ENCODE measurements at regions not wholly inside any gene's neighbourhood (a gene's known extent, or its start where the extent isn't known, plus 50 kb on each side); places are given as distances from the start of the nearest gene placed in this dataset.
"Not testable (repeated sequence)": the region's sequence is repeated elsewhere in the genome, so short reads cannot be mapped to it uniquely, and the experiment has no call there.

DNA sequence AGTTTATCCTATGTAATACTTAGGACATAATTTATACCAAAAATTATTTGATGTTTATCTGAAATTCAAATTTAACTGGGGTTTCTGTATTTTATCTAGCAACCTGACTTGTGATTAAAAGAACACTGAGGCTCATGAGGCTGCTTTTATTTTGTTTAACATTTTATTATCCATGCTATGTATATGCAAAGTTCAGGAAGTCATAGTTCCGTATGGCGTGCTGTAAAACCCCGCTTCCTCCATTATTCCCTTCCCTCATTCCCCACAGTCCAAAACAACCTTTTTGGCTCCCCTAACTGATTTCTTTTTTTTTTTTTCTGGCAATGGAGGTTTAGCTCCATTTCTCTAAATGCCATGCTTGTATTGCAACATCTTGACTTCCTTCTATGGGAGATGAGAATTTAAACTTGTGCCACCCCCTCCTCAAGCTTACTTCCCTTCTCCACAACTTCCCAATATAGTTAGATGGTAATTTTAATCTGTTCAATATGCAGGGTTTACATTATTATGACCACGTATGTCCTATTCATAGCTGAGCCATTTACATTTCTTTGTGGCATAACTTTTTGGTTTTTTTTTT, 138.0 kb upstream of the DNAH14 start:
- DNase-seq (ENCODE audit: low read depth) = no peak

DNA sequence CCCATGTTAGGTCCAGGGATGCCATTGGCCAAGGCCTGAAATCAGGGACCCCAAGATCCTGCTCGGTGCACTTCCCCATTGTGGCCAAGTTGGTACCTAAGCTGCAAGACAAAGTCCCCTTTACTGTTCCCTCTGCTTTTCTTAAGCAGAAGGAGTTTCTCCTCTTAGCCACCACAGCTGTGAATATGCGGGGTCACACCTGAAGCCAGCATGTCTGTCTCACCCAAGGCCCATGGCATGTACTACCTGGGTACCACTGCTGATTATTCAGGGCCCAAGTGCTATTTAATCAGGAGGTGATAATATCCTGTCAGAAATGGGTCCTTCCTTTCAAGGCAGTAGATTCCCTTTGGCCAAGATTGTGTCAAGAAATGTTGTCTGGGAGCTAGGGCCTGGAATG, 133.9 kb upstream of the DNAH14 start:
- DNase-seq (ENCODE audit: low read depth) = no peak

DNA sequence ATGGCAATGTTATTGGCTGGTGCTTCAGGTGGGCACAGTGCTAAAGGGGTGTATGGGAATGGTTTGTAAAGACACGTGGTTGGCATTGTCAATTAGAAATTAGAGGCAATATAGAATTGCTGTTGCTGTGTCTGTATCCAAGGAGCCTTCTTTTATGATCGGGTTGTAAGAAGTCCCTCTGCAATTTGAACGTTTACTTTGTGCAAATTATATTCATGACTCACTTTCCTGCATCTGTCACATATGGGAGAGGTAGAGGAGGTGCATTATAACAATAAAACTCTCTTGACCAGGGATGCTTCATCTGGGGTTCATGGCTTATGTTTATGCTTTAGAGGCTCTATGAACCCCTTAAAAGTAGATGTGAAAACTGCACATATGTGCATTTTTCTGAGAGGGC, 130.4 kb upstream of the DNAH14 start:
- no peak for DNase-seq (ENCODE audit: low read depth)

DNA sequence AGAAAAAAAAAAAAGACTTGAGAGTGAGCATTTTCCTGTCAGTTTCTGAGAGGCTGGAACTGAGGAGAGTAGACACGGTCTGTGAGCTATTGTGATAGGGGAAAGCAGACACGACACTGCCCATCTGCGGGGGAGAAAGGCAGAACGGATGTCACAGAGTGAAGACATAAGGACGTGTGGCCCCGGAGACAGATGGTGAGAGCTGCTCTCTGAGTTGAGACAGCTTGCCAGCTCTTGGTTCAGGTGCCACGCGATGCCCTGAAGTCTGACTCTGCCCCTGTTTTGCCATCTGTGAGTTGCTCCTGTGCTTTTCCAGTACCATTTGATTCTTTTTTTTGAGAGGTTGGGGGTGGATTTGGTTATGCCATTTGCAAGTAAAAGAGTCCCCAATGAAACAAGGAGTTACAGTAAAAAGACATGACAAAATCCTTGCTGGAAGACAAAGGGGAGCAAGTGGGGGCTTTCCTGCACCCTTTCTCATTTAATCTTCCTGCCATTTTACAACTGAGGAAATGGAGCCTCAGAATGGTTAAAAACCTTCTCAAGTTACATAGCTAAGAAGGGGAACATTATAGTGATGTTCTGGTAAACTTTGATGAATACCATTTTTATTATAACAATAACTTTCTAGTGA, 128.9 kb upstream of the DNAH14 start:
- no peak for DNase-seq (ENCODE audit: low read depth)

DNA sequence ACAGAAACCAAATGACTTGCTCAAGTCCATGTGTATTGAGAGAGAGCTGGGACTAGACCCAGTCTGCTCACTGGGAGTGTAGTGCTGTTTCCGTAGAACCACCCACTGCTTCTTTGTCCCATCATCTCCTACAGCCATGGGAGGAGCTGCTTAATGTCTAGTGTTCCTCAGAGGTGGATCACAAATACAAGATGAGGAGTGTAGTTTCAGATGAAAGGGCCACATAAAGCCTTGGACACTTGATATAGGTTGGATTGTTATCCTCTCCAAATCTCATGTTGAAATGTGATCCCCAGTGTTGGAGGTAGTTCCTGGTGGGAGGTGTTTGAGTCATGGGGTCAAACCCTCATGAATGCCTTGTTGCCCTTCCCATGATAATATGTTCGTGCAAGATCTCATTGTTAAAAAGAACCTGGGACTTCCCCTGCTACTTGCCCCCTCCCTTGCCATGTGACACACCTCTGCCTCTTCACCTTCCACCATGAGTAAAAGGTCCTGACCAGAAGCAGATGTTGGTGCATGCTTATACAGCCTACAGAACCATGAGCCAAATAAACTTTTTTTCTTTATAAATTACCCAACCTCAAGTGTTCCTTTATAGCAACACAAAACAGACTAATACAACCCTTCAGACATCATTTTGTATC, 127.5 kb upstream of the DNAH14 start:
- DNase-seq (ENCODE audit: low read depth) = no peak

DNA sequence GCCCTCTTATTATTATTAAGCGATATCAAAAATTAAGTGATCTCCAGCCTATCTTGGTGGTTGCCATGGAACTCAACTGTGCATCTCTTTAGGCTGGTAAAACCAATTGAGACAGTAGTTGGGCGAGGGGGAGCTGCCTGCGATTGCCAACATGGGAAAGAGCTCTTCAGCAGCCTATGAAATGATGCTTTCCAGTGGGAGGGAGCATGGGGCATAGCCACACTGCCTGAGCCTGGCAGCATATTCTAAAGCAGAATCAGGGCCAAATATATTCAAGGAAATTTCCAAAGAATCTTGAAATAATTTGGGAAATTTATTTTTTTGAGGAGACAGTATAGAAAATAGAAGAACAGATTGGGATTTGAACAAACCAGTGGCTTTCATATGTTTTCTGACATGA, 126.9 kb upstream of the DNAH14 start:
- no peak for DNase-seq (ENCODE audit: low read depth)

DNA sequence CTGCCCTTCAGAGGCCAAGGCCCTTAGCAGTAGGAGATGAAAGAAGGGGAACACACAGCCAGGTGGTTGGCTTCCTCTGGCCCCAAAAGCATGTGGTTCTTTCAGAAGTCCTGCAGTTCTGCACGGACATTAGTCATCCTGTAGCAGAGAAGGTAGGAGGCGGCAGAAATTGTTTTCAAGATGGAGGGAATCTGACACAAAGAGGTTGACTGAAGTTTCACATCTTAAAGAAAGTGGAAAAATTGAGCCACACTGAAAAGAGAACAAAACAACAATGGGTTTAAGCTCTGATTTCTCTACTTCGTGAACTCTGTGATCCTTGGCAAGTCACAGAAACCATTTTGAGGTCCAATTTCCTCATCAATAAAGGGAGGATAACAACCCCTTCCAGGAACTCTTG, 125.3 kb upstream of the DNAH14 start:
- DNase-seq (ENCODE audit: low read depth) = no peak

DNA sequence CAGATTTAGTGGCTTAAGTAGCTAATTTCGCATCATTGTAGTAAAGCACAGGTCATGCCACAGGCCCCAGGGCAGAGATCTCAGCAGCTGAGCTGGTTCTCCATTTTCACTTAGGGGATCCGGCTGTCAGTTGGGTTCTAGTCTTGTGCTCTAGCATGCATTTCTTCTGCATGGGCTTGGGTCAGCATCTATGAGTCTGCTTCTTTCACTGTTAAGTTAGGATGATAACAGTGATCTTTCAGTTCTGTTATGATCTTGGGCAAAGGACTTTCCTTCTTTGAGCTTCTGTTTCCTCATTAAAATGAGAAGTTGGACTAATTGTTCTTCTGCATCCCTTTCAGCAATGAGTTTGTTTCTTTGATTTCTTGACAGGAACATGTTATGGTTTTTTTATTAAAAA, 123.6 kb upstream of the DNAH14 start:
- no peak for DNase-seq (ENCODE audit: low read depth)

DNA sequence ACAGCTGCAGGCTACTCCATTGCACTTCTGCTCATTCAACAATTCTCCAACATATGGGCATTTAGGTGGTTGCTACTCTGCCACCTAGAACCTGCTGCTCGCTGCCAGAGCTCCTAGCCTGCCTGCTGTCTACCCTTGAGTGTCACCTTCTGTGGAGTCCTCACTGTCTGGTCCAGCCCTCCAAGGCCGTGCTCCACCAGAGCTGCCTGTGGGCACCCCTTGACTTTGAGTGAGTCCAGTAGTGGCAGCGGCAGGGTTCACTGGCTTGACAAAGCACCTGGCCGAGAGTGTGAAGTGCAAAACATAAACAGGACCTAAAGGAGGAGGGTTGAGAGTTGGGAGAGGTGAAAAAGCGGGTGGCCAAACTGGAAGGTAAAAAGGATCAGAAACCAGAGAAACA, 120.3 kb upstream of the DNAH14 start:
- DNase-seq (ENCODE audit: low read depth) = no peak

DNA sequence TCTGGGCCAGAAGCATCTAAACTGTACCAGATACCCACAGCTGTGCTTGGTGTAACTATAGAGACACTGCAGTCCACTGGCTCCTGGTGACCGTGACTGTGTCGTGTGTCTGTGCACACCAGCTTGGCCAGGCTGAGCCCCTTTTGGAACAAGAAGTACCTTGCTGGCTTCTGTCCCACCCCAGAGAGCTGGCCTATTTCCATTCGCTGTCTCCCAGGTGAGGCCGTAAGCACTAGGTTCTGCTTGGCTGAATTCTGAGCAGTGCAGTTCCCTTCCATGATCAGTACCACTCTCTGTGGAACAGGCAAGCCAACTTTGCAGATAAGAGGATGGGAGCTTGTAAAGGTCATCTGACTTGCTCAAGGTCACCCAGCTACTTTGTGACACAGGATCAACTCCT, 119.9 kb upstream of the DNAH14 start:
- no peak for DNase-seq (ENCODE audit: low read depth)

DNA sequence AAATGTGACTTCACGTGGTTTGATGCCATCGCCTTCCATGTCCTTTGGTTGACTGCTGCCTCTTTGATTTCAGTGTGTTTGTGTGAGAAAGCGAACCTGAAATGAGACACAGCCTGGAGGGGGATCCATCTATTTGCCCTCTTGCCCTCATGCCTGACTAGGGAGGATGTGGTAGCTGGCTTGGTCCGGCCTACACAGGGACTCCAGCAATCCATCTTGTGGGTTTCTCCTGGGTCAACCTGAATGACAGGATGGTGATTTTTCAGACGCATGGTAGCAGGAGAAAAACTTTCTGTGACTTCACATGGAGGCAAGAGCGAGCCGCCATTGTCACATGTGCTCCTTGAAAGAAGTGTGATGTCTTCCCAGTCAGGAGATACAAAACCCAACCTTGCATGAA, 117.9 kb upstream of the DNAH14 start:
- DNase-seq (ENCODE audit: low read depth) = no peak

- DNase-seq (ENCODE audit: low read depth) = no peak
Observed at GRCh38 chr1:224815647-224816046, 113.8 kb upstream of the DNAH14 start.

- no peak for DNase-seq (ENCODE audit: low read depth)
Observed at GRCh38 chr1:224816062-224816461, 113.4 kb upstream of the DNAH14 start.

DNA sequence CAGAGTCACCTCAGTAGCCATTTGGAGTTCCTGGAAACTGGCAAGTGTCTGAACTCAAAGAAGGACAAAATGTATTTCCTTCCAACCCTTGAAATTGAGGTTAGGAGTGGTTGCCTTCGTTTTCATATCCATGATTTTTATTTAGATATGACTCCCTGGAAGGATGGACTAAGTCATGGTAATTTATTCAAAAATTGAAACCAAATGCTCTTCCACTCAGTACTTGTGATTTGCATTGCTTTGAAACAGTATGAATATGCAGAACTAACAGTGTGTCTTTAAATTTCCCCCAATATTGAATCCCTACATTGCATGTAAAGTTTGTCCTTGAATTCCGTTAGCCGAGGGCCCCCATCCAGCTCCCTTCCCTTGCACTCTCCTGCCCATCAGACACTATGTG, 112.1 kb upstream of the DNAH14 start:
- DNase-seq (ENCODE audit: low read depth) = no peak

- DNase-seq (ENCODE audit: low read depth) = no peak
Observed at GRCh38 chr1:224819861-224820260, 109.6 kb upstream of the DNAH14 start.

- DNase-seq (ENCODE audit: low read depth) = no peak
Observed at GRCh38 chr1:224820341-224820740, 109.1 kb upstream of the DNAH14 start.

GRCh38 chr1:224821751-224822150, 107.7 kb upstream of the DNAH14 start:
- not testable (repeated sequence) for DNase-seq (ENCODE audit: low read depth)

GRCh38 chr1:224825525-224826000, 103.9 kb upstream of the DNAH14 start:
- no peak for DNase-seq (ENCODE audit: low read depth)

DNA sequence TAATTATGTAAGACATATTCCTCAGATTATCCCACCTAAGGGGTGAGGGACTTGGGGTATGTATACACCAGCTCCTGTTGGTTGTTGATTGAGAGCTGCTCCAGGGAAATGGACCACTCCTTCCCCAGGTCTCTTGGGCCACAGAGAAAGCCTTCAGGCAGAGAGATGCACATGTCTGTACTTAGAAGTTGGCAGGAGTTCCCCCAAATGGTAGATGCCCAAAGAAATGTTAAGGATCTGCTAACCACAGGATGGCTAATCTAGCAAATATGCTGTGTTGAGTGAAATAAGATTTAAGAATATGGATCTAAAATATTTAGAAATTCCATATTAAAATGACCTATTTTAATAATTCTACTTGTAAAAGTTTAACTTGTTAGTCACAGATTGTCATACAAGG, 100.8 kb upstream of the DNAH14 start:
- peak; percentile 39 for DNase-seq (ENCODE audit: low read depth)

- DNase-seq (ENCODE audit: low read depth) = peak; percentile 20
Observed at GRCh38 chr1:224831501-224831900, 98.0 kb upstream of the DNAH14 start.

- not testable (repeated sequence) for DNase-seq (ENCODE audit: low read depth)
Observed at GRCh38 chr1:224839648-224840300, 89.7 kb upstream of the DNAH14 start.

DNA sequence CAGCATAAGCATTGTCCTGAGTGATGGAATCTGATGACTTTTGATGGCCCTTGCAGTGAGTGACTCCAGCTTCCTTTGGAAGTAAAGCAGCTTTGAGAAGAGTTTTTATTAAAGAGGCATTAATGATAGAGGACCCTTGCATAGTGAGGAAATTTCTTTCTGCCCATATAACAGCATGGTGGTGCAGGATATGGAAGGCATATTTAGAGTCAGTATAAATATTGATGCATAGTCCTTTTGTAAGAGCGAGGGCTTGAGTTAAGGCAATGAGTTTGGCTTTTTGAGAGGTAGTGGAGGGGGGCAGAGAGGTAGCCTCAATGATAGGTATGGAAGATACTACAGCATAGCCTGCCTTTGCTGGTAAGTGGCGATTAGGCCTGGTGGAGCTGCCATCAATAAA, 87.7 kb upstream of the DNAH14 start:
- not testable (repeated sequence) for DNase-seq (ENCODE audit: low read depth)

Data from GM04503 (cell line).